ENCODE measurements at regions not wholly inside any gene's neighbourhood (a gene's known extent, or its start where the extent isn't known, plus 50 kb on each side); places are given as distances from the start of the nearest gene placed in this dataset.

- Histone ChIP-seq H4K5ac (ENCODE audit: insufficient read length, low read depth, low read length) (no peak overlapping the region), H3K23me2 (ENCODE audit: low read depth, low read length) (no peaks in the 10 kb centered on the region), H3K14ac (ENCODE audit: insufficient read length) (no peak overlapping the region), H3K56ac (replicated peaks; ENCODE audit: insufficient read length, low read depth, low read length) (no peak overlapping the region), H3K27ac (ENCODE audit: low read depth, low read length) (no peak overlapping the region), H2BK5ac (ENCODE audit: low read depth, low read length) (no peak overlapping the region), H4K8ac (ENCODE audit: extremely low read depth, insufficient read depth, low read length) (no peak overlapping the region), H2AK5ac (ENCODE audit: low read depth, low read length) (no peak overlapping the region), H3K27me3 (replicated peaks in 1 of 4; ENCODE audit: control insufficient read depth in 3 of 4, extremely low read depth in 1 of 4, insufficient read depth in 3 of 4, low read length in 3 of 4) (no peaks in the 10 kb centered on the region), H3K23ac (ENCODE audit: insufficient read length) (no peak overlapping the region), H4K91ac (replicated peaks; ENCODE audit: insufficient read length, low read length) (no peak overlapping the region), H2AFZ (ENCODE audit: low read length) (no peak overlapping the region), H3K9ac (replicated peaks in 1 of 4; ENCODE audit: extremely low read depth in 1 of 4, low read depth in 3 of 4, low read length in 3 of 4) (no peak overlapping the region), H4K20me1 (replicated peaks in 1 of 2; ENCODE audit: control insufficient read depth in 1 of 2, insufficient read depth in 2 of 2, low read length in 2 of 2) (no peaks in the 10 kb centered on the region), H2BK120ac (replicated peaks; ENCODE audit: low read depth, low read length) (no peak overlapping the region), H2BK12ac (ENCODE audit: low read depth, low read length) (no peak overlapping the region), H2BK20ac (ENCODE audit: low read length) (no peak overlapping the region), H3K4ac (replicated peaks; ENCODE audit: insufficient read length, low read depth, low read length) (no peak overlapping the region), H2BK15ac (ENCODE audit: low read length) (no peak overlapping the region), H3K79me1 (ENCODE audit: low read depth, low read length) (no peaks in the 10 kb centered on the region), H3K18ac (ENCODE audit: extremely low read depth, low read length) (no peak overlapping the region), H3K79me2 (ENCODE audit: control insufficient read depth in 1 of 2, insufficient read depth in 2 of 2, low read length in 2 of 2) (no peaks in the 10 kb centered on the region), H3K4me3 (ENCODE audit: extremely low read depth in 1 of 4, insufficient read depth in 2 of 4, low read depth in 3 of 4, low read length in 4 of 4) (no peak overlapping the region), H3K4me1 (replicated peaks in 1 of 4; ENCODE audit: control insufficient read depth in 3 of 4, insufficient read depth in 4 of 4, low read length in 3 of 4) (no peaks in the 10 kb centered on the region; a peak in 1 of 7 replicates), H3K9me3 (ENCODE audit: insufficient read depth in 2 of 2, low read depth in 1 of 2, low read length in 1 of 2) (peaks cover 2 to 6% of the 10 kb centered on the region in 2 experiments; a peak in 2 of 4 replicates), H3K36me3 (ENCODE audit: control insufficient read depth in 2 of 4, insufficient read depth in 4 of 4, low read length in 3 of 4) (no peaks in the 10 kb centered on the region), H3K4me2 (ENCODE audit: insufficient read depth in 1 of 2, low read depth in 2 of 2, low read length in 2 of 2) (no peak overlapping the region)
- WGBS, 2 experiments (ENCODE audit: extremely low coverage in 1 of 2, insufficient coverage in 1 of 2, insufficient read length in 1 of 2, insufficient replicate concordance in 2 of 2, low coverage in 1 of 2, low lambda C conversion rate in 2 of 2, missing lambda C conversion rate in 1 of 2) = 88% methylated on average over 8 of the region's 8 CpGs; no CpG with 5 or more reads in 1 of the 2 experiments
- POLR2A ChIA-PET (ENCODE audit: partially characterized antibody) = no interaction called here
- TF ChIP-seq BACH1 (IDR thresholded peaks at IDR 0.05; ENCODE audit: low read length) = no peak
- no peak for TF ChIP-seq YY1 (IDR thresholded peaks at IDR 0.05; ENCODE audit: low read depth, low read length)
- TF ChIP-seq TCF12 (IDR thresholded peaks at IDR 0.05; ENCODE audit: low read depth, low read length) = no peak
- TF ChIP-seq SRF (IDR thresholded peaks at IDR 0.05; ENCODE audit: low read depth, low read length) = no peak
- no peak for TF ChIP-seq HDAC6 (IDR thresholded peaks at IDR 0.05; ENCODE audit: low read depth, low read length)
- no peak for TF ChIP-seq NRF1 (IDR thresholded peaks at IDR 0.05; ENCODE audit: low read depth, low read length)
- no peak for TF ChIP-seq SIRT6 (IDR thresholded peaks at IDR 0.05; ENCODE audit: low read length)
- no peak for TF ChIP-seq POLR2AphosphoS5 (IDR thresholded peaks at IDR 0.05; ENCODE audit: low read depth, low read length)
- no peak for TF ChIP-seq TAF7 (optimal IDR thresholded peaks at IDR 0.05; ENCODE audit: borderline replicate concordance, low read depth, low read length)
- no peak for TF ChIP-seq NANOG (IDR thresholded peaks at IDR 0.05; ENCODE audit: insufficient read depth, low read depth, low read length, poor library complexity, severe bottlenecking)
- TF ChIP-seq JUN (IDR thresholded peaks at IDR 0.05; ENCODE audit: low read depth, low read length) = no peak
- TF ChIP-seq KDM5A (IDR thresholded peaks at IDR 0.05; ENCODE audit: low read length) = no peak
- TF ChIP-seq EGR1 (IDR thresholded peaks at IDR 0.05; ENCODE audit: borderline replicate concordance, low read depth, low read length) = no peak
- no peak for TF ChIP-seq ASH2L (IDR thresholded peaks at IDR 0.05; ENCODE audit: low read length)
- TF ChIP-seq USF2 (IDR thresholded peaks at IDR 0.05; ENCODE audit: low read length) = no peak
- DNase-seq (ENCODE audit: low read depth in 1 of 2, low spot score in 2 of 2) (no peak), FAIRE-seq (no peak)
- CTCF ChIA-PET (ENCODE audit: partially characterized antibody) = interaction anchor here (0.9 to 1.2 kb wide), 2 partner anchors 72 to 392 kb away, joined by 3 read pairs; no protein-coding TSS in a partner anchor
Measured at GRCh38 chr13:44873461-44873860, 115.8 kb downstream of the NUFIP1 start.
